ENCODE measurements at regions not wholly inside any gene's neighbourhood (a gene's known extent, or its start where the extent isn't known, plus 50 kb on each side); places are given as distances from the start of the nearest gene placed in this dataset.

GRCh38 chr2:35857498-35857897, 498.1 kb upstream of the CRIM1 start:
- no peak for TF ChIP-seq TAF1 (IDR thresholded peaks at IDR 0.05; ENCODE audit: borderline replicate concordance, low read depth, low read length)
- no peak for TF ChIP-seq POLR2A (IDR thresholded peaks at IDR 0.05; ENCODE audit: low read depth, low read length)
